Suppressor macrophage (primary cell): ENCODE measurements at regions not wholly inside any gene's neighbourhood (a gene's known extent, or its start where the extent isn't known, plus 50 kb on each side); places are given as distances from the start of the nearest gene placed in this dataset.
A peak's percentile ranks its signal among the peaks of the same experiment; 100 is the strongest.
"Not testable (repeated sequence)": the region's sequence is repeated elsewhere in the genome, so short reads cannot be mapped to it uniquely, and the experiment has no call there.

ENCODE experiments used
- DNase-seq, 4 experiments: peaks; one replicate each; pipeline ENCODE4 v3.0.0-alpha.2; 2020 to 2022

- DNase-seq: no peak
Observed at GRCh38 chr13:48808683-48809082, 155.0 kb downstream of the CYSLTR2 start.

GRCh38 chr13:48810013-48810412 lies 156.3 kb downstream of the CYSLTR2 start:
- no peak for DNase-seq

- DNase-seq: no peak
Observed at GRCh38 chr13:48813518-48813917, 159.8 kb downstream of the CYSLTR2 start.

- DNase-seq: no peak
Observed at GRCh38 chr13:48816700-48817099, 159.0 kb upstream of the FNDC3A start.

GRCh38 chr13:48817166-48817802 lies 158.4 kb upstream of the FNDC3A start:
- no peak for DNase-seq

GRCh38 chr13:48818495-48819356 lies 157.0 kb upstream of the FNDC3A start:
- no peak for DNase-seq

- DNase-seq: no peak
Observed at GRCh38 chr13:48819376-48819775, 156.3 kb upstream of the FNDC3A start.

GRCh38 chr13:48819899-48820298 lies 155.8 kb upstream of the FNDC3A start:
- DNase-seq: no peak

GRCh38 chr13:48823526-48823925 lies 152.2 kb upstream of the FNDC3A start:
- not testable (repeated sequence) for DNase-seq

- DNase-seq: no peak
Observed at GRCh38 chr13:48826039-48826438, 149.7 kb upstream of the FNDC3A start.

- DNase-seq: not testable (repeated sequence)
Observed at GRCh38 chr13:48826922-48827454, 148.7 kb upstream of the FNDC3A start.

GRCh38 chr13:48827709-48828108 lies 148.0 kb upstream of the FNDC3A start:
- DNase-seq: no peak

GRCh38 chr13:48828962-48829411 lies 146.7 kb upstream of the FNDC3A start:
- DNase-seq: no peak

GRCh38 chr13:48829536-48829935 lies 146.2 kb upstream of the FNDC3A start:
- DNase-seq: peak in 2 of 4 experiments; percentile 33 to 51

GRCh38 chr13:48831248-48831647 lies 144.5 kb upstream of the FNDC3A start:
- peak; percentile 25 to 65 (median 60) for DNase-seq

- no peak for DNase-seq
Observed at GRCh38 chr13:48833412-48833811, 142.3 kb upstream of the FNDC3A start.

- not testable (repeated sequence) for DNase-seq
Observed at GRCh38 chr13:48835326-48835725, 140.4 kb upstream of the FNDC3A start.

- DNase-seq: no peak
Observed at GRCh38 chr13:48838193-48838973, 137.3 kb upstream of the FNDC3A start.

- no peak for DNase-seq
Observed at GRCh38 chr13:48839171-48839570, 136.5 kb upstream of the FNDC3A start.

GRCh38 chr13:48840366-48840765 lies 135.3 kb upstream of the FNDC3A start:
- no peak for DNase-seq

- no peak for DNase-seq
Observed at GRCh38 chr13:48842316-48842715, 133.4 kb upstream of the FNDC3A start.

- DNase-seq: no peak
Observed at GRCh38 chr13:48843630-48844380, 131.9 kb upstream of the FNDC3A start.
